SK-N-MC (cell line): ENCODE measurements at regions not wholly inside any gene's neighbourhood (a gene's known extent, or its start where the extent isn't known, plus 50 kb on each side); places are given as distances from the start of the nearest gene placed in this dataset.

Experiments
- EZH2 ChIP-seq: fragments of 200-600 bp; sonication (generic); IDR thresholded peaks from one replicate; pipeline ENCODE4 v1.6.1; 2017; ENCODE audit warnings: antibody characterized with exemption
- FOXP2 ChIP-seq: optimal IDR thresholded peaks from 2 replicates; pipeline ENCODE3; 2011; ENCODE audit warnings: mild to moderate bottlenecking, moderate library complexity; ENCODE audit not compliant: insufficient read depth; ENCODE audit errors: extremely low read length, control extremely low read depth
- POLR2AphosphoS5 ChIP-seq: IDR thresholded peaks from 2 replicates; pipeline ENCODE4 v1.6.1; 2012; ENCODE audit warnings: mild to moderate bottlenecking, low read depth, low read length, borderline replicate concordance

- TF ChIP-seq EZH2 = no peak
- TF ChIP-seq POLR2AphosphoS5 = no peak
- TF ChIP-seq FOXP2 = no peak
Measured at GRCh38 chr13:40087091-40088002, 431.9 kb downstream of the COG6 start.
